HepG2 (cell line): ENCODE measurements at regions not wholly inside any gene's neighbourhood (a gene's known extent, or its start where the extent isn't known, plus 50 kb on each side); places are given as distances from the start of the nearest gene placed in this dataset.

Source experiments
- ATAC-seq: fragments of 200-7000 bp; cut with Tn5 transposase; 3 replicates; pipeline ENCODE4 v1.9.1; 2020; ENCODE audit warnings: mild to moderate bottlenecking, moderate library complexity
- BruUV-seq: library from RNA; stranded (reverse); fragments of 400-500 nt; replicated peaks from 2 replicates; lab custom pipeline; 2021; lab: Mats Ljungman, UMichigan
- CTCF ChIA-PET: fragments of 300-600 bp; formaldehyde crosslinking; extraction: SDS; loops from one replicate; lab custom pipeline; 2021; ENCODE audit warnings: low total read pairs, inconsistent platforms, low intra/inter-chr PET ratio; lab: Yijun Ruan, JAX
- POLR2A ChIA-PET: fragments of 350-600 bp; sonication (Branson Sonifier 250); formaldehyde crosslinking; loops from one replicate; lab custom pipeline; 2020; ENCODE audit warnings: antibody characterized with exemption, inconsistent platforms; lab: Yijun Ruan, JAX
- DNase-seq: peaks from one replicate; pipeline ENCODE4 v3.0.0-alpha.2; 2015; ENCODE audit warnings: low spot score
- FAIRE-seq: peaks from 3 replicates; lab custom pipeline; 2011; peaks lifted over from hg19 to GRCh38; lab: Jason Lieb, UNC
- H2AFZ ChIP-seq: one replicate; pipeline ENCODE4 v1.6.1; 2011; ENCODE audit warnings: low read length, inconsistent platforms
- H3K27ac ChIP-seq: fragments of 300-600 bp; 3 replicates; pipeline ENCODE4 v1.8.0; 2011; ENCODE audit warnings: mixed run types, mild to moderate bottlenecking, mixed read lengths, low read length, inconsistent platforms; ENCODE audit not compliant: insufficient read depth; ENCODE audit errors: extremely low read length
- H3K27me3 ChIP-seq, 2 experiments: fragments of 200-600 bp in 1 of 2; 2 replicates in 1 of 2; 3 replicates in 1 of 2; pipeline versions ENCODE4 v1.6.0 to v1.8.0; 2011; ENCODE audit warnings: low read length in 2 of 2, mild to moderate bottlenecking in 2 of 2, moderate library complexity in 2 of 2, inconsistent platforms in 1 of 2; ENCODE audit not compliant: insufficient read depth in 2 of 2, control insufficient read depth in 1 of 2
- H3K36me3 ChIP-seq, 2 experiments: fragments of 200-600 bp in 1 of 2; replicated peaks in 1 of 2; 2 replicates in 1 of 2; 3 replicates in 1 of 2; pipeline versions ENCODE4 v1.5.1 to v1.8.0; 2011; ENCODE audit warnings: low read length in 2 of 2, inconsistent platforms in 1 of 2; ENCODE audit not compliant: insufficient read depth in 2 of 2, control insufficient read depth in 1 of 2
- H3K4me1 ChIP-seq: 2 replicates; pipeline ENCODE4 v1.5.1; 2012; ENCODE audit warnings: low read length, inconsistent platforms; ENCODE audit not compliant: insufficient read depth
- H3K4me2 ChIP-seq: 2 replicates; pipeline ENCODE4 v1.6.0; 2011; ENCODE audit warnings: low read depth, low read length, inconsistent platforms
- H3K4me3 ChIP-seq, 3 experiments: fragments of 200-600 bp in 1 of 3; sonication (generic), shearing (Covaris generic) in 1 of 3; replicated peaks in 1 of 3; 2 replicates each; pipeline ENCODE4 v1.5.1; 2011 to 2016; ENCODE audit warnings: low read length in 3 of 3, inconsistent platforms in 2 of 3, low read depth in 2 of 3, mild to moderate bottlenecking in 2 of 3, control low read depth in 1 of 3, mixed read lengths in 1 of 3; ENCODE audit not compliant: insufficient read depth in 1 of 3
- H3K79me2 ChIP-seq: one replicate; pipeline ENCODE4 v1.6.1; 2011; ENCODE audit warnings: low read length, inconsistent platforms; ENCODE audit not compliant: insufficient read depth
- H3K9ac ChIP-seq: 2 replicates; pipeline ENCODE4 v1.6.0; 2011; ENCODE audit warnings: mild to moderate bottlenecking, low read depth, low read length, inconsistent platforms; ENCODE audit not compliant: insufficient read depth
- H3K9me3 ChIP-seq: 2 replicates; pipeline ENCODE4 v1.5.1; 2012; ENCODE audit warnings: mild to moderate bottlenecking, low read length
- H4K20me1 ChIP-seq: 2 replicates; pipeline ENCODE4 v1.6.0; 2011; ENCODE audit warnings: inconsistent platforms, mild to moderate bottlenecking, low read length, moderate library complexity; ENCODE audit not compliant: insufficient read depth
- CBX5 ChIP-seq: sonication (generic); formaldehyde crosslinking; IDR thresholded peaks from 2 replicates; pipeline ENCODE4 v1.4.0; 2020; ENCODE audit warnings: missing genetic modification reagents, borderline replicate concordance
- FOXM1 ChIP-seq: sonication (generic); formaldehyde crosslinking; IDR thresholded peaks from 2 replicates; pipeline ENCODE4 v1.5.0; 2020; ENCODE audit warnings: missing genetic modification reagents
- GMEB1 ChIP-seq: sonication (generic); formaldehyde crosslinking; IDR thresholded peaks from 2 replicates; pipeline ENCODE4 v1.5.1; 2020; ENCODE audit warnings: missing genetic modification reagents, mild to moderate bottlenecking, borderline replicate concordance
- KMT2A ChIP-seq: sonication (generic); formaldehyde crosslinking; IDR thresholded peaks from 2 replicates; pipeline ENCODE4 v1.4.0; 2020; ENCODE audit warnings: missing genetic modification reagents
- MLX ChIP-seq: IDR thresholded peaks from 2 replicates; pipeline ENCODE4 v1.6.1; 2016
- ZEB1 ChIP-seq: IDR thresholded peaks from 2 replicates; pipeline ENCODE4 v1.6.1; 2012; ENCODE audit warnings: mild to moderate bottlenecking, low read depth, inconsistent platforms; ENCODE audit not compliant: insufficient replicate concordance
- ZNF280B ChIP-seq: sonication (generic); formaldehyde crosslinking; IDR thresholded peaks from 2 replicates; pipeline ENCODE4 v1.5.0; 2020; ENCODE audit warnings: missing genetic modification reagents, mild to moderate bottlenecking, borderline replicate concordance
- ZNF468 ChIP-seq: sonication (generic); formaldehyde crosslinking; IDR thresholded peaks from 2 replicates; pipeline ENCODE4 v1.8.0; 2022; ENCODE audit warnings: mild to moderate bottlenecking, moderate library complexity, missing genetic modification reagents
- ZNF597 ChIP-seq: sonication (generic); formaldehyde crosslinking; IDR thresholded peaks from 2 replicates; pipeline ENCODE4 v1.5.0; 2020; ENCODE audit warnings: missing genetic modification reagents
- ZNF614 ChIP-seq: IDR thresholded peaks from 2 replicates; pipeline ENCODE4 v1.6.1; 2018; ENCODE audit warnings: missing biosample characterization, missing genetic modification reagents, inconsistent platforms, borderline replicate concordance
- ZNF878 ChIP-seq: sonication (generic); formaldehyde crosslinking; IDR thresholded peaks from 2 replicates; pipeline ENCODE4 v1.8.1; 2023; ENCODE audit warnings: mild to moderate bottlenecking, missing genetic modification reagents, moderate library complexity
- WGBS: methylation state at CpG from one replicate; pipeline ENCODE4 v1.1.6; 2017; ENCODE audit warnings: low lambda C conversion rate; 5-methylcytosine and 5-hydroxymethylcytosine counted together
- in situ Hi-C: cut with HindIII; loops from 2 replicates; pipeline ENCODE4 v1.10.0; 2017; ENCODE audit warnings: low pct_unique_long_range_greater_than_20kb; ENCODE audit not compliant: extremely low pct_ligation_motif_present
- intact Hi-C: fragments of 100-400 bp; cut with micrococcal nuclease; formaldehyde crosslinking; loops from one replicate; pipeline ENCODE4 v1.10.0; 2022; ENCODE audit not compliant: unreplicated experiment

GRCh38 chr4:100926039-100926717 lies 408.4 kb upstream of the EMCN start (continued):
- TF ChIP-seq MLX (CRISPR knock-in tag) (no peak), ZNF878 (CRISPR knock-in tag) (no peak)

- no peak for DNase-seq
- Histone ChIP-seq H3K4me3 (no peak overlapping the region), H3K4me1 (no peaks in the 10 kb centered on the region), H3K79me2 (no peaks in the 10 kb centered on the region), H3K27me3 (no peaks in the 10 kb centered on the region), H2AFZ (no peak overlapping the region), H3K9me3 (no peaks in the 10 kb centered on the region), H3K4me2 (no peak overlapping the region), H3K9ac (no peak overlapping the region), H3K36me3 (no peaks in the 10 kb centered on the region), H3K27ac (no peak overlapping the region), H4K20me1 (no peaks in the 10 kb centered on the region)
- no peak for FAIRE-seq
- no TSS peak for BruUV-seq
- CTCF ChIA-PET = no interaction called here
- TF ChIP-seq GMEB1 (CRISPR knock-in tag) = no peak
- TF ChIP-seq ZNF280B (CRISPR knock-in tag) = no peak
- TF ChIP-seq KMT2A (CRISPR knock-in tag) = no peak
- no peak for TF ChIP-seq ZNF597 (CRISPR knock-in tag)
- no peak for TF ChIP-seq CBX5 (CRISPR knock-in tag)
- TF ChIP-seq ZNF468 (CRISPR knock-in tag) = no peak
- no peak for TF ChIP-seq ZNF614 (CRISPR knock-in tag)
- no peak for TF ChIP-seq ZEB1
- TF ChIP-seq FOXM1 = no peak
- in situ Hi-C loops = no loop called here
- POLR2A ChIA-PET = no interaction called here
- 11% methylated on average over 6 of the region's 6 CpGs for WGBS
- no peak for ATAC-seq
- intact Hi-C loops = no loop called here
These were observed 395.9 kb upstream of the EMCN start for GRCh38 chr4:100913685-100914084.
